Type B pancreatic cell (in vitro differentiated cells): ENCODE measurements at regions not wholly inside any gene's neighbourhood (a gene's known extent, or its start where the extent isn't known, plus 50 kb on each side); places are given as distances from the start of the nearest gene placed in this dataset.
A peak's percentile ranks its signal among the peaks of the same experiment; 100 is the strongest.
"Not testable (repeated sequence)": the region's sequence is repeated elsewhere in the genome, so short reads cannot be mapped to it uniquely, and the experiment has no call there.

ENCODE experiments used
- DNase-seq: peaks from one replicate; pipeline ENCODE4 v3.0.0; 2021; ENCODE audit warnings: mixed read lengths; ENCODE audit not compliant: unreplicated experiment; ENCODE audit errors: extremely low spot score
- H3K27ac Mint-ChIP-seq: 2 replicates; pipeline ENCODE4 v1.8.0; 2021; ENCODE audit warnings: mild to moderate bottlenecking, mixed read lengths
- H3K27me3 Mint-ChIP-seq: 2 replicates; pipeline ENCODE4 v1.8.0; 2021; ENCODE audit warnings: mixed read lengths
- H3K36me3 Mint-ChIP-seq: 2 replicates; pipeline ENCODE4 v1.8.0; 2021; ENCODE audit warnings: mixed read lengths
- H3K4me1 Mint-ChIP-seq: one replicate; pipeline ENCODE4 v1.8.0; 2021; ENCODE audit warnings: mixed read lengths; ENCODE audit not compliant: unreplicated experiment
- H3K4me3 Mint-ChIP-seq: 2 replicates; pipeline ENCODE4 v1.8.0; 2021; ENCODE audit warnings: mild to moderate bottlenecking, mixed read lengths
- H3K9me3 Mint-ChIP-seq: 2 replicates; pipeline ENCODE4 v1.8.0; 2021; ENCODE audit warnings: mixed read lengths
- TF ChIP-seq, protein P1 (sequence below): fragments of 200-600 bp; sonication (generic); conservative IDR thresholded peaks from 2 replicates; pipeline ENCODE4 v1.5.0; 2021; ENCODE audit warnings: antibody characterized with exemption, mild to moderate bottlenecking

GRCh38 chr20:50333812-50334211, 143.2 kb downstream of the CEBPB start:
- Mint-ChIP-seq H3K9me3 (no peaks in the 10 kb centered on the region), H3K27ac (no peak overlapping the region), H3K27me3 (no peaks in the 10 kb centered on the region), H3K4me3 (peak overlapping the region; percentile 37), H3K4me1 (peaks cover 75% of the 10 kb centered on the region), H3K36me3 (no peaks in the 10 kb centered on the region)
- TF ChIP-seq, protein P1, sequence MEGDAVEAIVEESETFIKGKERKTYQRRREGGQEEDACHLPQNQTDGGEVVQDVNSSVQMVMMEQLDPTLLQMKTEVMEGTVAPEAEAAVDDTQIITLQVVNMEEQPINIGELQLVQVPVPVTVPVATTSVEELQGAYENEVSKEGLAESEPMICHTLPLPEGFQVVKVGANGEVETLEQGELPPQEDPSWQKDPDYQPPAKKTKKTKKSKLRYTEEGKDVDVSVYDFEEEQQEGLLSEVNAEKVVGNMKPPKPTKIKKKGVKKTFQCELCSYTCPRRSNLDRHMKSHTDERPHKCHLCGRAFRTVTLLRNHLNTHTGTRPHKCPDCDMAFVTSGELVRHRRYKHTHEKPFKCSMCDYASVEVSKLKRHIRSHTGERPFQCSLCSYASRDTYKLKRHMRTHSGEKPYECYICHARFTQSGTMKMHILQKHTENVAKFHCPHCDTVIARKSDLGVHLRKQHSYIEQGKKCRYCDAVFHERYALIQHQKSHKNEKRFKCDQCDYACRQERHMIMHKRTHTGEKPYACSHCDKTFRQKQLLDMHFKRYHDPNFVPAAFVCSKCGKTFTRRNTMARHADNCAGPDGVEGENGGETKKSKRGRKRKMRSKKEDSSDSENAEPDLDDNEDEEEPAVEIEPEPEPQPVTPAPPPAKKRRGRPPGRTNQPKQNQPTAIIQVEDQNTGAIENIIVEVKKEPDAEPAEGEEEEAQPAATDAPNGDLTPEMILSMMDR, result no peak
- DNase-seq, result no peak

DNA sequence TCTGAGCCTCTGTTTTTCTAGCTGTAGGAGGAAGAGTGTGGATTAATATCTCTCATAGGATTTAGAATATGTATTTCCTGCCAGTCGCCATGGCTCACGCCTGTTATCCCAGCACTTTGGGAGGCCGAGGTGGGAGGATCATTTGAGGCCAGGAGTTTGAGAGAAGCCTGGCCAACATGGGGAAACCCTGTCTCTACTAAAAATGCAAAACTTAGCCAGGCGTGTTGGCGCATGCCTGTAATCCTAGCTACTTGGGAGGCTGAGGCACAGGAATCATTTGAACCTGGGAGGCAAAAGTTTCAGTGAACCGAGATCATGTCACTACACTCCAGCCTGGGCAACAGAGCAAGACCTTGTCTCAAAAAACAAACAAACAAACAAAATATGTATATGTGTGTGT, 143.9 kb downstream of the CEBPB start:
- DNase-seq, H3K9me3 Mint-ChIP-seq, H3K27ac Mint-ChIP-seq, H3K4me3 Mint-ChIP-seq, H3K27me3 Mint-ChIP-seq, H3K36me3 Mint-ChIP-seq: not testable (repeated sequence)
- peaks cover 78% of the 10 kb centered on the region for H3K4me1 Mint-ChIP-seq

GRCh38 chr20:50335105-50335504, 144.5 kb downstream of the CEBPB start:
- Mint-ChIP-seq H3K36me3 (no peaks in the 10 kb centered on the region), H3K27ac (no peak overlapping the region)
- TF ChIP-seq, protein P1, result no peak

DNA sequence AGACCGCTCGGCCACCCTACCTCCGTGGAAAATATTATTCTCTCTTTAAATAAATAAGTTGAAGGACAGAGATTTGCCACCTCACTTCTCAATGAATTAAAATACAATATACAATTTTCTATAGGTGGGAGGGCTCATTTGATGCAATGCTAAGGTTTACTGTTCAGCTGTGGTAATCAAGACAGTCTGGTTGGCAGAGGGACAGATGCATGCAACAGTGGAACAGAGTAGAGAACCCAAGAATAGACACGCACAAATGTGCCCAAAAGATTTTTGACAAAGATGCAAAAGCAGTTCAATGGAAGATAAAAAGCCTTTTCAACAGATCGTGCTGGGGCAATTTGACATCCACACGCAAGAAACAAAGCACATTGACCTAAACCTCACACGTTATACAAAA, 145.2 kb downstream of the CEBPB start:
- Mint-ChIP-seq H3K4me3 (no peak overlapping the region), H3K9me3 (no peaks in the 10 kb centered on the region), H3K27me3 (no peaks in the 10 kb centered on the region), H3K36me3 (no peaks in the 10 kb centered on the region), H3K27ac (no peak overlapping the region), H3K4me1 (peaks cover 78% of the 10 kb centered on the region)
- TF ChIP-seq, protein P1, result no peak
- no peak for DNase-seq

More at GRCh38 chr20:50335105-50335504, 144.5 kb downstream of the CEBPB start:
- Mint-ChIP-seq H3K27me3 (no peaks in the 10 kb centered on the region), H3K4me1 (peaks cover 78% of the 10 kb centered on the region), H3K4me3 (no peak overlapping the region), H3K9me3 (no peaks in the 10 kb centered on the region)
- no peak for DNase-seq

GRCh38 chr20:50336661-50337060, 146.0 kb downstream of the CEBPB start:
- H3K36me3 Mint-ChIP-seq, result no peaks in the 10 kb centered on the region
- H3K4me3 Mint-ChIP-seq, result no peak overlapping the region
- no peaks in the 10 kb centered on the region for H3K27me3 Mint-ChIP-seq
- no peaks in the 10 kb centered on the region for H3K9me3 Mint-ChIP-seq
- H3K4me1 Mint-ChIP-seq, result peaks cover 72% of the 10 kb centered on the region
- H3K27ac Mint-ChIP-seq, result no peak overlapping the region
- TF ChIP-seq, protein P1, result no peak
- DNase-seq, result no peak

GRCh38 chr20:50337521-50338466, 147.2 kb downstream of the CEBPB start:
- Mint-ChIP-seq H3K36me3 (no peaks in the 10 kb centered on the region), H3K27me3 (no peaks in the 10 kb centered on the region), H3K4me1 (peaks cover 62% of the 10 kb centered on the region), H3K4me3 (peak overlapping the region; percentile 23), H3K9me3 (no peaks in the 10 kb centered on the region), H3K27ac (no peak overlapping the region)
- DNase-seq, result no peak
- TF ChIP-seq, protein P1, result no peak
